Stimulated activated CD4-positive, alpha-beta T cell treated with anti-CD3 and anti-CD28 coated beads, Interleukin-12 subunit alpha, Interleukin-12 subunit beta, amount 100 ng/mL, for 24 hours (primary cell): ENCODE measurements at regions not wholly inside any gene's neighbourhood (a gene's known extent, or its start where the extent isn't known, plus 50 kb on each side); places are given as distances from the start of the nearest gene placed in this dataset.

Experiments
- DNase-seq, 2 experiments: peaks; one replicate each; pipeline ENCODE4 v3.0.0-alpha.2; 2020; ENCODE audit warnings: low read depth in 2 of 2

GRCh38 chr5:167626341-167627123 is 664.9 kb upstream of the WWC1 start:
- no peak for DNase-seq

- DNase-seq = no peak
Observed at GRCh38 chr5:167629634-167630033, 661.8 kb upstream of the WWC1 start.

DNA sequence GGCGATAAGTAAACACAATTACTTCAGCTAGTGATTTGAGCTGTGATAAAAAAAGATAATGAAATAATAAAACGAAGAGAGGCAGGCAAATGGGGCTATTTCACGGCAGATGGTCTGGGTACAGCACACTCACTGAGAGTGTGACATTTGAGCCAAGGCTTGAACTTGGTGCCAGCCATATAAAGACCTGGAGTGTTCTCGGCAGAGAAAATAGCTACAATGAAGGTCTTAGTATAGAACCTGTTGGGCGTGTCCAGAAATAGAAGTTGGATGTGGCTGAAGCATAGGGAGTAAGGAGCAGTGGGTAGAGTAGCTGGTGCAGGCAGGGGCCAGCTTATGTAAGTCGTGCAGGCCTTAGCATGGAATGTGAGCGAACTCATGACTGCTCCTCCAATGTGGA is 660.3 kb upstream of the WWC1 start:
- DNase-seq = no peak

DNA sequence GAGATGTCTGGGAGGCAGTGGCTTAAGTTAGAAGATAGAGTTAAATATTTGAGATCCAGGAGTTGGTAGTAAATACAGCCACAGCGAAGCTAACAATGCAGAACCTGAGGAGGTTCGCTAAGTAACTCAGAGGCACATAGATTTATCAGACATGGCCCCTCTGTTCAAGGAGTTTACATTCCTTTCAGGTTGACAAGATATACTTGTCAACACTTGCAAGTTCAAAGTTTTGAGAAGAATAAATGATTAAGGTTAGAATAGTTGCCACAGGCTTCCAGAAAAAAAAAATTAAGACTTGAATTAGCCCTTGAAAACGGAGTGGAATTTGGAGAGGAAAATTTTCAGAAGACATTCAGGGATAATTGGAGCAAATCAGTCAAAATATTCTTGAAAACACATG is 658.3 kb upstream of the WWC1 start:
- no peak for DNase-seq

GRCh38 chr5:167633931-167634341 is 657.5 kb upstream of the WWC1 start:
- DNase-seq = no peak

DNA sequence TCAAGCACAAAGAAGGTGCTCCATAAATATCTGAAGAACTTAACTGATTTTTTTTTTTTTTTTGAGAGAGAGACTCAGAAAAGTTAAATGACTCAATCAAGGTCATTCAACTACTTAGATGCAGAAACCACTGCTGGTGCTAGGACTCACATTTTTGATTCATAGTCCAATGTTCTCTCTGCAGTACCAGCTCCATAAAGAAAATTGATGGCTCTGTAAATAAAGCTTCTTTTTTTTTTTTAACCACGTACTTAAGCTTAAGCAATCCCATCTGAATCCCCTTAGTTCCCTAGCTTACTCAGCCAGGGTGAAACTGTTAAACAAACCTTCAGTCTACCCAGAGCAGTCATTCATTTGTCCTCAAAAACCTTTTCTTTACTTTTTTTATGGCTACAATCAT is 657.0 kb upstream of the WWC1 start:
- no peak for DNase-seq

DNA sequence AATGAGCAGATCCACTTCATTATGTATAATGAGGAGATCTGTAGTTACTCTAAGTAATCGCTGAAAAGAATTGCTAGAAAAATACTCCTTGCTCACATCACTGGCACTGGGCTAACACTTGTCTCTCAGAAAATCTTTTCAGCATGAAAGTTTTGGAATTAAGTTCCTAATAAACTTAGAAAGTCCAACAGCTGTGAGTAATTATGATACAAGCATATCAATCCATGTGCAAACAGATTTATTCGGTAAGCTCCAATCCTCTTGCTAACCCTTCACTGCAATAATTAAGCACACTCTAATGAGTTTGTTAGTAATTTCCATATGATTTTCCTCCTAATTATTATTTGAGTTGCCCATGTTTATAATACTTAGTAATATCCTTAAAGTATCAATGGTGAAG is 652.6 kb upstream of the WWC1 start:
- no peak for DNase-seq

DNA sequence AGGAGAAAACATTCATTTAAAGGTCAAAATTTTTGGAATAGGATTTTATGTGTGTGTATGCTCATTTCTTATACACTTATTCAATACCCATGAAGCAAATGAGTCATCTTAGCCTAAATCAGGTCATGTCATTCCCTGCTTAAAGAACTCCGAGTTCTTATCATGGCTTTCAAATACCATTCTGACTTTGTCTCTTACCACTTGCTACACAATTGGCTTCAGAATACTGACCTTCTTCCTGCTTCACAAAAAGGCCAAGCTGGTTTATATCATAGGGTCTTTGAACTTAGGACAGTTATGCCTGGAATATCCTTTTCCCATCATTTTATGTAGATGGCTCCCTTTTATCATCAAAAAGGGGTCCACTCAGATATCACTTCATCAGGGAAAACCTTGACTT is 652.2 kb upstream of the WWC1 start:
- no peak for DNase-seq

GRCh38 chr5:167639766-167640165 is 651.7 kb upstream of the WWC1 start:
- DNase-seq = no peak

- no peak for DNase-seq
Observed at GRCh38 chr5:167642181-167642580, 649.3 kb upstream of the WWC1 start.

- DNase-seq = no peak
Observed at GRCh38 chr5:167642779-167643517, 648.5 kb upstream of the WWC1 start.

GRCh38 chr5:167643631-167644280 is 647.7 kb upstream of the WWC1 start:
- DNase-seq = no peak

DNA sequence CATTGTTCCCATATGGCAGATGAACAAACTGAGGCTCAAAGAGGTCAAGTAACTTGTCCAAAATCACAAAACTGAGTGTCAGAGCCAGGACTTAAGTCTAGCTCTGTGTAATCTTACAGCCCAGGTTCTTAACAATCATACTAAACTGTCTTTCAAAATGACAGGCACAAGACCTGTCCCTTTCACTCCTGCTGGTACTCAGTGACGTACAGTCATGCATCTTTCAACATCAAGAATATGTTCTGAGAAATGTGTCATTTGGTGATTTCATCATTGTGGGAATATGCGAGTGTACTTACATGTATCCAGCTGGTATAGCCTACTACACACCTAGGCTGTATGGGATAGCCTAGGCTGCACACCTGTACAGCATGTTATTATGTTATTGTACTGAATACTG is 646.8 kb upstream of the WWC1 start:
- no peak for DNase-seq

- DNase-seq = no peak
Observed at GRCh38 chr5:167649471-167649870, 642.0 kb upstream of the WWC1 start.

DNA sequence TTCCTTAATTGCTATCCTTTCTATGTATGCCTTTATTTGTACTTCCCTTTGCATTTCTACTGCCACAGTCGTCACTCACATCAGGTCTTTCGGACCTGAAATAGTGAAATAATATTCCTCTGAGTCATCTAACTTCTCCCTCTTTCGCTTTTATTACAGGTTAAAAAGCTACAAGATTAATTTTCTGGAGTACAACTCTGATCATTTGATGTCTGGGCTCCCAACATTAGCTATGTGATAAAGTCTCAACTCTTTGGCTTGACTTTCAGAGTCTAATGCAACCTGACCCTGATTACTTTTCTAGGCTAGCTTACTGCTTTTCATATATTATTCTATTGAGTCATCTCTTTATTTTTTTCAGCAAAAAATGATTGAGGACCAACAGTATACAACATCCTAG is 638.8 kb upstream of the WWC1 start:
- no peak for DNase-seq

- DNase-seq = no peak
Observed at GRCh38 chr5:167653645-167654106, 637.8 kb upstream of the WWC1 start.

- no peak for DNase-seq
Observed at GRCh38 chr5:167657016-167657415, 634.4 kb upstream of the WWC1 start.

- DNase-seq = no peak
Observed at GRCh38 chr5:167658889-167659288, 632.6 kb upstream of the WWC1 start.

GRCh38 chr5:167661605-167662004 is 629.8 kb upstream of the WWC1 start:
- DNase-seq = no peak

GRCh38 chr5:167664222-167664804 is 627.1 kb upstream of the WWC1 start:
- no peak for DNase-seq

DNA sequence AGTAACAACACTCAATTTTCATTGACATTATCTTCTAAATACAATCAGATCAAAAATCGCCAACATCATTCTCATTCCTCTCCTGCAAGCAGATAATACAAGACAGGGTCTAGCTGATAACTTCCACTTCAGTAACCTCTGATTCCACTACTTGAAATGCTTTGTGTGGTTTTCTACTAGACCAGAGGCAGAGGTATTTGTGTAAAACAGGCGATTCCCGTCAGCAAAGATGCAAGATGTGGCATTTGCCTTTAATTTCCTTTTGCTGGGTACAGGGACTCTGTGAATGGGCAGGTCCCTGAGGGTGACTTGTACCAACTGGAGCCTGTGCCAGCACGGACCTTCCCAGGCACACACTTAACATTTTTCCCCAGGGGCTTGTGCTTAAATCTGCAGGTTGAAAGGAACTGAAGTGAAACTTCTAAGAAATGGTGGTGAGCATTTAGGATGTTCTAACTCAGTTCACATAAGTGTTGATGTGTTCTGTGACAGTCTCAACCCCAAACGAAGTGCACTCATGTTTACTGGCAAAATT is 625.5 kb upstream of the WWC1 start:
- DNase-seq = no peak

- no peak for DNase-seq
Observed at GRCh38 chr5:167671176-167671575, 620.3 kb upstream of the WWC1 start.
